ENCODE measurements at regions not wholly inside any gene's neighbourhood (a gene's known extent, or its start where the extent isn't known, plus 50 kb on each side); places are given as distances from the start of the nearest gene placed in this dataset.

DNA sequence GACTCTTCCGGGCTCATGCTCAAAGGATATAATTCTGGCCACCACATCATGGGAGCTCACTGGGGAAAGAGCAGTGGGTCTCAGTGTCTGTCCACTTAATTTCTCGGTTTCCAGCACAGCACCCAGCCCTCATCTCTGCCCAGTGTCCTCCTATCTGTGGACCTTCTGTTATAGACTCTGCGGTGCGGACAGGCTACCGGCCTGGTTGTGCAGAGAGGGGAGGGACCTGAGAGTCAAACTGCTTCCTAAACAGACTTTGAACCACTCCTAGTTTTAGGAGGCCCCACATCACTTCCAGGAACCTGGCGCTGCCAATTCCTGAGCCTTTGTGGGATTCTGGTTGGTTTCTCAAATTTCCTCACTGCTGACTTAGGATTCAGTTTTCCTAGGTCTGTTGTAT, 59.8 kb upstream of the MED4 start:
- Mint-ChIP-seq H3K27ac (no peak overlapping the region), H3K27me3 (ENCODE audit: low read depth) (no peaks in the 10 kb centered on the region), H3K4me1 (peaks cover 36% of the 10 kb centered on the region), H3K36me3 (no peaks in the 10 kb centered on the region), H3K4me3 (no peak overlapping the region), H3K9me3 (peaks cover 6% of the 10 kb centered on the region; the same call in 1 of the 2 replicates)
- ChIA-PET CTCF (interaction anchor here (0.5 kb wide), 1 partner anchor 425 kb away, joined by 3 read pairs; no protein-coding TSS in a partner anchor), POLR2A (no interaction called here)
- DNase-seq (ENCODE audit: low spot score) (no peak), ATAC-seq (no peak)
- no peak for TF ChIP-seq ZNF396 (CRISPR knock-in tag; IDR thresholded peaks at IDR 0.05; ENCODE audit: borderline replicate concordance)
- TF ChIP-seq, protein P1, sequence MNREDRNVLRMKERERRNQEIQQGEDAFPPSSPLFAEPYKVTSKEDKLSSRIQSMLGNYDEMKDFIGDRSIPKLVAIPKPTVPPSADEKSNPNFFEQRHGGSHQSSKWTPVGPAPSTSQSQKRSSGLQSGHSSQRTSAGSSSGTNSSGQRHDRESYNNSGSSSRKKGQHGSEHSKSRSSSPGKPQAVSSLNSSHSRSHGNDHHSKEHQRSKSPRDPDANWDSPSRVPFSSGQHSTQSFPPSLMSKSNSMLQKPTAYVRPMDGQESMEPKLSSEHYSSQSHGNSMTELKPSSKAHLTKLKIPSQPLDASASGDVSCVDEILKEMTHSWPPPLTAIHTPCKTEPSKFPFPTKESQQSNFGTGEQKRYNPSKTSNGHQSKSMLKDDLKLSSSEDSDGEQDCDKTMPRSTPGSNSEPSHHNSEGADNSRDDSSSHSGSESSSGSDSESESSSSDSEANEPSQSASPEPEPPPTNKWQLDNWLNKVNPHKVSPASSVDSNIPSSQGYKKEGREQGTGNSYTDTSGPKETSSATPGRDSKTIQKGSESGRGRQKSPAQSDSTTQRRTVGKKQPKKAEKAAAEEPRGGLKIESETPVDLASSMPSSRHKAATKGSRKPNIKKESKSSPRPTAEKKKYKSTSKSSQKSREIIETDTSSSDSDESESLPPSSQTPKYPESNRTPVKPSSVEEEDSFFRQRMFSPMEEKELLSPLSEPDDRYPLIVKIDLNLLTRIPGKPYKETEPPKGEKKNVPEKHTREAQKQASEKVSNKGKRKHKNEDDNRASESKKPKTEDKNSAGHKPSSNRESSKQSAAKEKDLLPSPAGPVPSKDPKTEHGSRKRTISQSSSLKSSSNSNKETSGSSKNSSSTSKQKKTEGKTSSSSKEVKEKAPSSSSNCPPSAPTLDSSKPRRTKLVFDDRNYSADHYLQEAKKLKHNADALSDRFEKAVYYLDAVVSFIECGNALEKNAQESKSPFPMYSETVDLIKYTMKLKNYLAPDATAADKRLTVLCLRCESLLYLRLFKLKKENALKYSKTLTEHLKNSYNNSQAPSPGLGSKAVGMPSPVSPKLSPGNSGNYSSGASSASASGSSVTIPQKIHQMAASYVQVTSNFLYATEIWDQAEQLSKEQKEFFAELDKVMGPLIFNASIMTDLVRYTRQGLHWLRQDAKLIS (CRISPR knock-in tag; IDR thresholded peaks at IDR 0.05; ENCODE audit: borderline replicate concordance), result no peak
- TF ChIP-seq PRRX2 (CRISPR knock-in tag; IDR thresholded peaks at IDR 0.05), result no peak
- TF ChIP-seq ZNF281 (CRISPR knock-in tag; IDR thresholded peaks at IDR 0.05), result no peak
- TF ChIP-seq E2F1 (CRISPR knock-in tag; IDR thresholded peaks at IDR 0.05), result no peak
- TF ChIP-seq OVOL2 (CRISPR knock-in tag; IDR thresholded peaks at IDR 0.05; ENCODE audit: borderline replicate concordance), result no peak
- TF ChIP-seq TEAD1 (CRISPR knock-in tag; IDR thresholded peaks at IDR 0.05), result no peak

DNA sequence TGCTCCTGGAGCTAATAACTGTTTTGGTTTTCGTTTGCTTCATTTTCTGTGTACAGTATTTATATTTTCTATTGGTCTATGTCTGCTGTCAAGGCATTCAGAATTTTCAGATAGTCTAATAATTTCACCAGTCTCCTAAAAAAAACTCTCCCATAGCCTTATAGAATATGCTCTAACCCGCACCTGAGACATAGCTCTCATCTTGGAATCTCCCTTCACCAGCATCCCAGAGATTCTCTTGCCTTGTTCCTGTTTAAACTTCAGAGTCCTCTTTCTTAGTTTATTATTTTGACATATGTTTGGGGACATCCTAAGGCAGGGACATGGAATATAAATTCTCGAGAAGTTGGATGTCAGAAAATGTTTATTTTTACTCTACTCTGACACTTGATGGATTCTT, 58.3 kb upstream of the MED4 start:
- H3K27me3 Mint-ChIP-seq (ENCODE audit: low read depth), result no peaks in the 10 kb centered on the region
- peaks cover 6% of the 10 kb centered on the region; the same call in 1 of the 2 replicates for H3K9me3 Mint-ChIP-seq
- no peak overlapping the region for H3K4me3 Mint-ChIP-seq
- ChIA-PET CTCF (no interaction called here), POLR2A (no interaction called here)
- DNase-seq (ENCODE audit: low spot score) (no peak), ATAC-seq (no peak)
- TF ChIP-seq, protein P2, sequence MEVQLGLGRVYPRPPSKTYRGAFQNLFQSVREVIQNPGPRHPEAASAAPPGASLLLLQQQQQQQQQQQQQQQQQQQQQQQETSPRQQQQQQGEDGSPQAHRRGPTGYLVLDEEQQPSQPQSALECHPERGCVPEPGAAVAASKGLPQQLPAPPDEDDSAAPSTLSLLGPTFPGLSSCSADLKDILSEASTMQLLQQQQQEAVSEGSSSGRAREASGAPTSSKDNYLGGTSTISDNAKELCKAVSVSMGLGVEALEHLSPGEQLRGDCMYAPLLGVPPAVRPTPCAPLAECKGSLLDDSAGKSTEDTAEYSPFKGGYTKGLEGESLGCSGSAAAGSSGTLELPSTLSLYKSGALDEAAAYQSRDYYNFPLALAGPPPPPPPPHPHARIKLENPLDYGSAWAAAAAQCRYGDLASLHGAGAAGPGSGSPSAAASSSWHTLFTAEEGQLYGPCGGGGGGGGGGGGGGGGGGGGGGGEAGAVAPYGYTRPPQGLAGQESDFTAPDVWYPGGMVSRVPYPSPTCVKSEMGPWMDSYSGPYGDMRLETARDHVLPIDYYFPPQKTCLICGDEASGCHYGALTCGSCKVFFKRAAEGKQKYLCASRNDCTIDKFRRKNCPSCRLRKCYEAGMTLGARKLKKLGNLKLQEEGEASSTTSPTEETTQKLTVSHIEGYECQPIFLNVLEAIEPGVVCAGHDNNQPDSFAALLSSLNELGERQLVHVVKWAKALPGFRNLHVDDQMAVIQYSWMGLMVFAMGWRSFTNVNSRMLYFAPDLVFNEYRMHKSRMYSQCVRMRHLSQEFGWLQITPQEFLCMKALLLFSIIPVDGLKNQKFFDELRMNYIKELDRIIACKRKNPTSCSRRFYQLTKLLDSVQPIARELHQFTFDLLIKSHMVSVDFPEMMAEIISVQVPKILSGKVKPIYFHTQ (CRISPR knock-in tag; IDR thresholded peaks at IDR 0.05), result no peak
- TF ChIP-seq OVOL2 (CRISPR knock-in tag; IDR thresholded peaks at IDR 0.05; ENCODE audit: borderline replicate concordance), result no peak
- H3K4me1 Mint-ChIP-seq, result peaks cover 23% of the 10 kb centered on the region
- H3K36me3 Mint-ChIP-seq, result no peaks in the 10 kb centered on the region
- H3K27ac Mint-ChIP-seq, result no peak overlapping the region

DNA sequence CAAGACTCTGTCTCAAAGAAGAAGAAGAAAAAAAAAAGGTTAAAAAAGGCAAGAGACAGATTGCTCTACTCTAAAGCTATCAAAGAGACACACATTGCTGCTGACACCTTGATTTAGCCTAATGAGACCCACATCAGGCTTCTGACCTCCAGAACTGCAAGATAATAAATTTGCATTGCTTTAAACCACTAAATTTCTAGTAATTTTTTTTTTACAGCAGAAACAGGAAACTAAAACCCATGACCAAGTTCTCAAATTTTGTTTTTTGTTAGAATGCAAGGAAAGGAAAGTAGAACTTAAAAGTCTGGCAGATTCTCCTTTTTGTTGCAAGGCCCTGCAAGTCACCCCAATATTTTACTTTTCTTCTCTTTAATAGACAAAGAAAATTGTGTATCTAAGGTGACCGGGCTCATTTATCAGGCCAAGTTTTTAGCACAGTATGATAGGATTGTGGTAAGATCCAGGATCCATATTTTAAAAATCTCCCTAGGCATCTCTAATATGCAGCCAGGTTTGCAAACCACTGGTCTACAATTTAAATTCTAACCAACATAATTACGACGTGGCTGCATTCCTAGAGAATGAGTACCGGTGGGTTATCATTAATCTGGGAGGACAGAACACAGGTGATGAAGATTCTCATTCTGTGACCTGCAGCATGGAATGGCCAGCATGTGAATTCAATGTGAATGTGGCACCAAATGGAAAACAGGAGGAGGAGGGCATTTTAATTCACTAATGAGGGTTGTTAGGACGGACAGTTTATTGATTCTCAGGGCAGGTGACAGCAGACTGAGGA, 56.7 kb upstream of the MED4 start:
- peaks cover 20% of the 10 kb centered on the region for H3K4me1 Mint-ChIP-seq
- H3K27me3 Mint-ChIP-seq (ENCODE audit: low read depth), result no peaks in the 10 kb centered on the region
- ATAC-seq (no peak), DNase-seq (ENCODE audit: low spot score) (no peak)
- POLR2A ChIA-PET, result no interaction called here
- H3K36me3 Mint-ChIP-seq, result no peaks in the 10 kb centered on the region
- no peak overlapping the region for H3K27ac Mint-ChIP-seq
- CTCF ChIA-PET, result no interaction called here
- TF ChIP-seq FOXK1 (CRISPR knock-in tag; IDR thresholded peaks at IDR 0.05) (no peak), ZNF671 (CRISPR knock-in tag; IDR thresholded peaks at IDR 0.05) (no peak), ZBTB21 (CRISPR knock-in tag; IDR thresholded peaks at IDR 0.05; ENCODE audit: borderline replicate concordance) (no peak), FOXP4 (CRISPR knock-in tag; IDR thresholded peaks at IDR 0.05) (no peak), ELF4 (CRISPR knock-in tag; IDR thresholded peaks at IDR 0.05; ENCODE audit: low read depth) (no peak), ZNF423 (CRISPR knock-in tag; IDR thresholded peaks at IDR 0.05) (no peak), ATF1 (CRISPR knock-in tag; IDR thresholded peaks at IDR 0.05) (no peak), NFE2L1 (CRISPR knock-in tag; IDR thresholded peaks at IDR 0.05) (no peak), ZNF263 (CRISPR knock-in tag; IDR thresholded peaks at IDR 0.05; ENCODE audit: low read depth) (no peak)
- H3K9me3 Mint-ChIP-seq, result peaks cover 10% of the 10 kb centered on the region
- H3K4me3 Mint-ChIP-seq, result no peak overlapping the region
